IPS-20b (cell line): ENCODE measurements at regions not wholly inside any gene's neighbourhood (a gene's known extent, or its start where the extent isn't known, plus 50 kb on each side); places are given as distances from the start of the nearest gene placed in this dataset.
"Not testable (repeated sequence)": the region's sequence is repeated elsewhere in the genome, so short reads cannot be mapped to it uniquely, and the experiment has no call there.

Experiments
- H3K27ac ChIP-seq: one replicate; pipeline ENCODE4 v1.5.1; 2013; ENCODE audit warnings: low read length
- H3K27me3 ChIP-seq: 2 replicates; pipeline ENCODE4 v1.6.1; 2013; ENCODE audit warnings: mild to moderate bottlenecking, low read length, inconsistent platforms; ENCODE audit not compliant: insufficient read depth
- H3K36me3 ChIP-seq: 2 replicates; pipeline ENCODE4 v1.6.1; 2013; ENCODE audit warnings: low read depth, mild to moderate bottlenecking, inconsistent platforms, low read length, moderate library complexity; ENCODE audit not compliant: insufficient read depth
- H3K4me1 ChIP-seq: 2 replicates; pipeline ENCODE4 v1.6.1; 2013; ENCODE audit warnings: mild to moderate bottlenecking, control low read depth, inconsistent platforms, low read length, moderate library complexity; ENCODE audit not compliant: insufficient read depth
- H3K4me3 ChIP-seq: 2 replicates; pipeline ENCODE4 v1.5.1; 2013; ENCODE audit warnings: mild to moderate bottlenecking, low read length, inconsistent platforms
- H3K9ac ChIP-seq: 2 replicates; pipeline ENCODE4 v1.6.1; 2013; ENCODE audit warnings: low read depth, mild to moderate bottlenecking, inconsistent platforms, low read length, moderate library complexity
- H3K9me3 ChIP-seq: 2 replicates; pipeline ENCODE4 v1.6.1; 2013; ENCODE audit warnings: mild to moderate bottlenecking, low read depth, low read length, inconsistent platforms; ENCODE audit not compliant: insufficient read depth

DNA sequence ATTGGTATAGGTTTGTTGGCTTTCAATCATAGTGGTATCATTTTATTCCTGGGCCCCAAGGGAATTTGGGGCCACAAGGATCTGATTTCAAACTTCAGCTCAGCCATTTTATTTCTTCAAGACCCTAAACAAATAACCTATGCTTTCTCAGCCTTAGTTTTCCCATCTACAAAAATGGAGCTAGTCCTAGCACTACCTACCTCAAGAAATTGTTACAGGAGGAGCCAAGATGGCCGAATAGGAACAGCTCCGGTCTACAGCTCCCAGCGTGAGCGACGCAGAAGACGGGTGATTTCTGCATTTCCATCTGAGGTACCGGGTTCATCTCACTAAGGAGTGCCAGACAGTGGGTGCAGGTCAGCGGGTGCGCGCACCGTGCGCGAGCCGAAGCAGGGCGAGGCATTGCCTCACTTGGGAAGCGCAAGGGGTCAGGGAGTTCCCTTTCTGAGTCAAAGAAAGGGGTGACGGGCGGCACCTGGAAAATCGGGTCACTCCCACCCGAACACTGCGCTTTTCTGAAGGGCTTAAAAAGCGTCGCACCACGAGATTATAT, 143.5 kb downstream of the CCDC34 start:
- H3K9me3 ChIP-seq, H3K36me3 ChIP-seq, H3K27ac ChIP-seq, H3K27me3 ChIP-seq: not testable (repeated sequence)
- Histone ChIP-seq H3K9ac (peak overlapping the region; percentile 10; the same call in 1 of the 2 replicates), H3K4me1 (peaks cover 23% of the 10 kb centered on the region), H3K4me3 (peak overlapping the region; percentile 62)

DNA sequence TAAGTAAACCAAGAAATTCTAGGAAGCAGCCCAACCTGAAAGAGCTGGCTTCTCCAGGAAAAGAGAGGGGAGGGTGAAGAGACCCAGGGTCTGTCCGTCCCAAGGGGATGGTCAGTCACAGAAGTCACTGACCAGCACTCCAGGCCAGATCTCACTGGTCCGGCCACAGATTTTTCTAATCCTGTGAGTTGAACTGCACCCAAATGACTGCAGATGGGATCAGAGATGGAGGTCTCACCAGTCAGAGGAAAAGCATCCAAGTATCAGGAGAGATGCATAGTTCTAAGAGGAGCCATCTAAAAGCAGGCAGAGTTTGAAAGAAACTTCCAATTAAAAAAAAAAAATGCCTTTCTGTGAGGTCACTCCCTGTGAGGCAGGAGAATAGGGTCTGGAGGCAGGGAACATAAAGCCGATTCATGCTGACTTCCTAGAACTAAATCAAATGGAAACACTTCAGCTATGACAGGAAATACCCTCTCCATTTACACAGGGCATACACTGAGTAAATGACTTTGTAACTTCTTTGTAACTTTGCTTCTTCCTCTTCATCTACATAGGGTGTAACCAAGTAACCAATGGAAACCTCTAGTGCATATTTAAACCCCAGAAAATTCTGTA, 144.5 kb downstream of the CCDC34 start:
- H3K4me3 ChIP-seq = 0 out of 2 replicates have a peak overlapping the region, but pooled peaks have one; percentile 62
- H3K9me3 ChIP-seq = no peaks in the 10 kb centered on the region; the same call in 1 of the 2 replicates
- peaks cover 23% of the 10 kb centered on the region for H3K4me1 ChIP-seq
- H3K9ac ChIP-seq = peak overlapping the region; percentile 10; the same call in 1 of the 2 replicates
- no peak overlapping the region for H3K27ac ChIP-seq
- H3K36me3 ChIP-seq = no peaks in the 10 kb centered on the region
- no peaks in the 10 kb centered on the region for H3K27me3 ChIP-seq

DNA sequence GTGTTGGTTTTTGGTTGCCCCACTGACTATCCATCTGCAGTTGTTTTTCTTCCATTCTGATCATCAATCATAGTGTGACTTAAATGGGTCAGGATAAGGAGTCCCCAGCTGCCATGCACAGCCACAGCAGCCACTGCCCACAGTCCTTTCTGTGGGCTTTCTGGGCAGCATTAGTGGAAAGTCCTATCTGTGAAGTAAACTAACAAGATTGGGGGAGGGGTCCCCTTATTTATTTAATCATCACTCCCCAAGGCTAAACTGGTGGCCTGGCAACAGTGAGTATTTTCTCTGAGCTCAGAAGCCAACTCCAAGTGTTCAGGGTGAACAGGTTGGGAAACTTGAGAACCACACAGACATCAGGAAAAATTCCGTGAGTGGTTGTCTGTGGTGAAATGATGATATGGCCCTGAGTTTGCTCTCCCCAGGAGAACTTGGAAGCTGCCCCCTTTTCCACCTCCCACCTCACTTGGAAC, 145.0 kb downstream of the CCDC34 start:
- peaks cover 23% of the 10 kb centered on the region for H3K4me1 ChIP-seq

DNA sequence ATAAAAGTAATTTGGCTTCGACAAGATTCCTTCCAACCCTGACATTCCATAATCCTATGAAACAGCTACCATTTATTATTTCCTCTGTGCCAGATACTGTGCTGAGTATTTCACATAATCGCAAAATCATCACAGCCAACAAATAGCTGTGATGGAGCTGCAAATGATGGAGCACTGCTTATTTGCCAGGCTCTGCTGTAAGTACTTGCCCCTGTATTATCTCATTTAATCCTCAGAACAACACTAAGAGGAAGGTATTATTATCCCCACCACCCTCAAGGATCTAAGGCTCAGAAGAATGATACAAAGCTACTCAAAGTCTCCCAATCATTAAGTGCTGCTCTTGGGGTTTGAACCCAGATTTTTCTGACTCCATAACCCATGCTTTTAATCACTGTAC, 145.5 kb downstream of the CCDC34 start:
- H3K4me1 ChIP-seq = peaks cover 23% of the 10 kb centered on the region
- no peaks in the 10 kb centered on the region for H3K27me3 ChIP-seq
- H3K36me3 ChIP-seq = no peaks in the 10 kb centered on the region
- no peaks in the 10 kb centered on the region; the same call in 1 of the 2 replicates for H3K9me3 ChIP-seq
- no peak overlapping the region for H3K27ac ChIP-seq
- no peak overlapping the region for H3K9ac ChIP-seq
- H3K4me3 ChIP-seq = no peak overlapping the region

More for the DNA sequence above, 145.0 kb downstream of the CCDC34 start:
- H3K36me3 ChIP-seq = no peaks in the 10 kb centered on the region
- H3K9me3 ChIP-seq = no peaks in the 10 kb centered on the region; the same call in 1 of the 2 replicates
- H3K27me3 ChIP-seq = no peaks in the 10 kb centered on the region
- H3K4me3 ChIP-seq = no peak overlapping the region
- H3K27ac ChIP-seq = no peak overlapping the region
- no peak overlapping the region for H3K9ac ChIP-seq

DNA sequence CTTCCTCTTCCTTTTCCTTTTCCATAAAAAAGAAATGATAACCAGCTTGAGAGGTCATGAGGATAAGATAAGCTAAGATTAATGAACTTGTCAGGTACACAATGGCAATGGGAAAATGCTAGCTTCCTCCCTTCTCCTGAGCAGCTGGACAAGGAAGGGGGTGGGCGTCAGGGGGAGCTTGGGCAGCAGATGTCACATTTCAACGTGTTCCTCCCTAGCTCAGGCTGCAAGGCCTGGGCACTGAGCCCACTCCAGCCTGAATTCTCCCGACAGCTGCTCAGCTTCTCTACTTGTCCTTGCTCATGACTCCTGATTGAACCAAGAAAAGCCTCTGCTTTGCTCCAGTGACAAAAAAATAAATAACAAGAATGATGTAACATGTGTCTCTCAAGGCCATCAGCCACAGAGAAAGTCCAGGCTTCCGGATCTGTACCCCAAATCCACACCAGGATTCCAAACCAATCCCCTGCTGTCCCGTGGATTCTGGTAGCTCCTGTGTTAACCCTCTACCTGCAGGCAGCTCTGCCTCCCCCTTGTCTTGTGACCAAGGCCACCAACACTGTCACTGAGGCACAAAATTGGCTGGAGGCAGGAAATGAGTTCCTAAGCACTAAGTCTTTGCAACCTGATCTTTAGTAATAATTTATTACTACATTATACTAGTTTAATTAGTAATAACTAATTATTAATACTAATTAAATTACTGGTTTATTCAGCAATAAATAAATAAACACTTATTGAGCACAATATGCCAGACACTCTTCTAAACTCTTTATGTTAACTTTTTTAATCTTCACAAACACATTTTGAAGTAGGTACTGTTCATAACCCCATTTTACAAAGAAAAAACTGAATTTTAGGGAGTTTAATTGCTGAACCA, 146.5 kb downstream of the CCDC34 start:
- no peaks in the 10 kb centered on the region for H3K36me3 ChIP-seq
- H3K4me1 ChIP-seq = peaks cover 23% of the 10 kb centered on the region
- no peak overlapping the region for H3K4me3 ChIP-seq
- H3K9ac ChIP-seq = no peak overlapping the region
- H3K9me3 ChIP-seq = no peaks in the 10 kb centered on the region; the same call in 1 of the 2 replicates
- no peaks in the 10 kb centered on the region for H3K27me3 ChIP-seq
- H3K27ac ChIP-seq = no peak overlapping the region

DNA sequence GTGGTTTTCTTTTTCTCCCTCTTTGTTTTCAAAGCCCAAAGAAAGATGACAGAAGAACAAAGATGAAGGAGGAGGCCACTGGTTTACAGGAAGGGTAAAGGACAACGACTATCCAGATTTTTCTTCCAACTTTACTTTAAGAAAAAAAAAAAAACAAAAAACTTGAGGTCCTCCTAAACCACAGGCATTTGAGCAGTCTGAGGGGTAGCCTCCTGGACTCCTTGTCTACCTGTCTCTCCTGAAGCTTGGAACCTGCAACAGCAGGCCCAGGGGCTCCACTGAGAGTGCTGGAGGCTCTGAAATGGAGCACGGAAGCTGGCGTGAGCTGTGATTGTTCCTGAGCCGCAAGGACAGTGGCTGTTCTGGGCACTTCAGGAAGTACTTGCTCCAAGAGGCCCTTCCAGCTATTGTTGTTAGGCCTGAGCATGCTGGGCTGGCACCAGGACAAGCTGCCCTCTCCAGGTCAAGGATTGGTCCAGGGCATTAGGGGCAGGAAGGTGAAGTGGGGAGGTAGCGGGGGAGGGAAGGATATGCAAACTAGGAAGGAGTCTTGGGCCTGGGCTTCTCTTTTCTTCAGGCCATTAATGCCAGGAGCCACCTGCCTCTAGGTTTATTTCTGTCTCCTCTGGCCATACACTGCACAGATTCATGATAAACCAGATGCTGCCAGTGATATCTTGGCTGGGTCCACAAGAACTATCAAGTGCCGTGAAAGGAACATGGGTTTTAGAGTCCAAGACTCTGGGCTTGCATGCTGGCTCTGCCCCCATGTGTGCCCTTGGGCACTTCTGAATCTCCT, 147.3 kb downstream of the CCDC34 start:
- Histone ChIP-seq H3K9ac (no peak overlapping the region), H3K36me3 (no peaks in the 10 kb centered on the region), H3K4me1 (peaks cover 23% of the 10 kb centered on the region), H3K4me3 (no peak overlapping the region), H3K9me3 (no peaks in the 10 kb centered on the region; the same call in 1 of the 2 replicates), H3K27ac (no peak overlapping the region), H3K27me3 (no peaks in the 10 kb centered on the region)

DNA sequence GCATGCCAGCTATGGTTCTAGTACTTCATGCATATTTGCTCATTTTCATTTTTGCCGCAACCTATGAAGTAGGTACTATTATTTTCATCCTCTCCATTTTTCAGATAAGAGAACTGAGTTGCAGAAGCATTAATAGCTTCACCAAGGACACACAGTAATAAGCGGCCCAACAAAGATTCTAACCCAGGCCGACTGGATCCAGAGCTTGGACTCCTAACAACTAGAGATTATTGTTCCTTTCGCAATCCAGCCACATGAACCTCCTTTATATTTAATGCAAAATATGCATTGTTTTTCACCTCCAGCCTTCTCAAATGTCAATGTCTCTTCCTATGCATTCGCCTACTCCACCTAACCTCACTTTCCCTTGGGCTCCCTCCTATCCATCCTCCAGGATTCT, 148.3 kb downstream of the CCDC34 start:
- H3K9me3 ChIP-seq = no peaks in the 10 kb centered on the region; the same call in 1 of the 2 replicates
- H3K27me3 ChIP-seq = no peaks in the 10 kb centered on the region
- peaks cover 23% of the 10 kb centered on the region for H3K4me1 ChIP-seq
- no peaks in the 10 kb centered on the region for H3K36me3 ChIP-seq
- no peak overlapping the region for H3K4me3 ChIP-seq
- no peak overlapping the region for H3K27ac ChIP-seq
- no peak overlapping the region for H3K9ac ChIP-seq

DNA sequence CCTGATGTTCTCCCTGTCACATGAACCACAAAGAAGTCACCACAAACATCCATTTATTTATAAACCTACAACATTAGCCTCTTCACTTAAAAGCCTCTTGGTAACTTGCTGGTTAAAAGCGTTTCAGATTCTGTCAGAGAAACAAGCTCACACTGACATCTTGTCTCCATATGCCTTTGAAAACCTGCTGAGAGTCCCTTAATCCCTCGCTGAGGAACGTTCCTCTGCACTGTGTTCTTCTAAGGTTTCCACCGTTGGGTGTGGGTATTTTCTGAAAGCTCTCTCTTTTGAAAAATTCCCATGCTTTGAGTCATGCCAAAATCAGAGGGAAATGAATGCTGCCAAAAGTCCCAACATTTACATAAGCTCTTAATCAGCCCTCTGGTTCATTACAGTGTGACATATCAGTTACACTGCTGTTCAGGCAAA, 149.8 kb downstream of the CCDC34 start:
- Histone ChIP-seq H3K27me3 (no peaks in the 10 kb centered on the region), H3K27ac (no peak overlapping the region), H3K9ac (no peak overlapping the region), H3K36me3 (no peaks in the 10 kb centered on the region), H3K9me3 (no peaks in the 10 kb centered on the region), H3K4me3 (no peak overlapping the region), H3K4me1 (peaks cover 12% of the 10 kb centered on the region)

DNA sequence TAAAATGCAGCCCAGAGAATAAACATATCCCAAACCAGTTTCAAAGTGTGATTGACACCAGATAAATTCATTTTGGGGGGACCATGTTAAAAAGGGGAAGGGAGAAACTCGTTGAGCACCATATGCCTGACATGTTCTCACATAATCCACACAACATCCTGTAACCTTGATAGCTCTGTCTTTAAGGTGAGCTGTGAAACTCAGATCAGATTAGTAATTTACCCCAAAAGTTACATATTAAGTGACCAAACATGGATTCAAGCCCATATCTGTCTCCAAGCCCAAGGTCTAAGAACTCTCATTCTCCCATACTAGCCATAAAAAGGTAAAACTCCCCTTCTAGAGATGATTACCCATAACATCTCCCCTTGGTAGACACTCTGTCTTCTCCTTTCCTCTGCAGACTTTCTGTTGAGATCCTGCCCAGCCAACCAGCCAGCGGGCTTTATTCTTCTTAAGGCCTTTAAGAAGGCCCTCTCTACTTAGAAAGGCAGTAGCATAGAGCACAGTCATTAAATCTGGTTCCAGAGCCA, 150.7 kb downstream of the CCDC34 start:
- H3K4me3 ChIP-seq = no peak overlapping the region
- H3K9me3 ChIP-seq = no peaks in the 10 kb centered on the region
- H3K4me1 ChIP-seq = peaks cover 12% of the 10 kb centered on the region
- no peak overlapping the region for H3K9ac ChIP-seq
- H3K27me3 ChIP-seq = no peaks in the 10 kb centered on the region
- H3K27ac ChIP-seq = no peak overlapping the region
- no peaks in the 10 kb centered on the region for H3K36me3 ChIP-seq

DNA sequence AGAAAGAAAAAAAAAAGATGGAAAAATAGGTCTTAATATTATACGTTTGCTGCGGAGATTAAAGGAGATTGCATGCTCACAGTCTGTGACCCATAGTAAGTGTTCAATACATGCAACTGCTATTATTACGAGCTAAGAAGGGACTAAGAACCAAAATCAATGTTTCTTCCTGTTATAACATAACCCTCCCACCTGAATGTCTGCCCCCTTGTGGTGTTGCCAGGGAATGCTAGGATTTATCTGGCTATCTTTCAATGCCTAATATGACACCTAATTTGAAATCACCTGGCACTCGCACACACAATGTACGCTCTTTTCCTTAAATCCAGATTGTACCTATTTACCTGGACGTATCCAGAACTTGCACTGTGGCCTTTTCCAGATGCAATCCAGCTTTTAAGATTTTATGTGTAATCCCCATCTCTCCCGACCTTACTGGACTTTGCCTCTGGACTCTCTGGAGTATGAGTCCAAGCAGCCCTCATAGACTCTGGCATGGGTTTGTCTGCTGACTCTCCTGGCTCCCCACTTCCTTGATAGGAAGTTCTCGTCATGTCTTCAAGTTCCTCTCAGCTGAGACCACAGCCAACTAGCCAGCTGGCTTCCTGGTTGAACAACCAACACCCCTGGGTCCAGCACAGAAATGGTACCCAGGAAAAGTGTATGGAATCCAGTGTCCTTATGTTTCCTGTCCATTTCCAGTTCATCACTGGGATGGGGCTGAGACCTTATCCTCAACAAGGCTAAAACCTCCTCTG, 151.5 kb downstream of the CCDC34 start:
- Histone ChIP-seq H3K4me1 (peaks cover 11% of the 10 kb centered on the region), H3K27me3 (no peaks in the 10 kb centered on the region)

More for the DNA sequence above, 151.5 kb downstream of the CCDC34 start:
- H3K9me3 ChIP-seq = no peaks in the 10 kb centered on the region
- H3K36me3 ChIP-seq = no peaks in the 10 kb centered on the region
- no peak overlapping the region for H3K27ac ChIP-seq
- no peak overlapping the region for H3K4me3 ChIP-seq
- no peak overlapping the region for H3K9ac ChIP-seq
